ENCODE measurements at regions not wholly inside any gene's neighbourhood (a gene's known extent, or its start where the extent isn't known, plus 50 kb on each side); places are given as distances from the start of the nearest gene placed in this dataset.

- no peaks in the 10 kb centered on the region for H3K27me3 ChIP-seq (ENCODE audit: control insufficient read depth, insufficient read depth, low read length)
- FAIRE-seq (no peak), DNase-seq (ENCODE audit: low read depth) (no peak)
- no peaks in the 10 kb centered on the region for H3K36me3 ChIP-seq (ENCODE audit: control insufficient read depth, insufficient read depth, low read length)
- H3K4me3 ChIP-seq (ENCODE audit: low read depth, low read length), result no peak overlapping the region
- TF ChIP-seq CTCF (IDR thresholded peaks at IDR 0.05; ENCODE audit: insufficient read depth, low read length, severe bottlenecking), result no peak
Observed at GRCh38 chr2:142722086-142722485, 155.4 kb upstream of the KYNU start.

- no peak for TF ChIP-seq CTCF (IDR thresholded peaks at IDR 0.05; ENCODE audit: insufficient read depth, low read length, severe bottlenecking)
- DNase-seq (ENCODE audit: low read depth) (no peak), FAIRE-seq (no peak)
- Histone ChIP-seq H3K36me3 (ENCODE audit: control insufficient read depth, insufficient read depth, low read length) (no peaks in the 10 kb centered on the region), H3K4me3 (ENCODE audit: low read depth, low read length) (no peak overlapping the region), H3K27me3 (ENCODE audit: control insufficient read depth, insufficient read depth, low read length) (no peaks in the 10 kb centered on the region)
Observed at GRCh38 chr2:142721015-142721414, 156.4 kb upstream of the KYNU start.

GRCh38 chr2:142718576-142719155, 158.8 kb upstream of the KYNU start:
- peak; percentile 69 for DNase-seq (ENCODE audit: low read depth)
- no peak for TF ChIP-seq CTCF (IDR thresholded peaks at IDR 0.05; ENCODE audit: insufficient read depth, low read length, severe bottlenecking)
- FAIRE-seq, result no peak
- H3K4me3 ChIP-seq (ENCODE audit: low read depth, low read length), result no peak overlapping the region
- no peaks in the 10 kb centered on the region for H3K36me3 ChIP-seq (ENCODE audit: control insufficient read depth, insufficient read depth, low read length)
- no peaks in the 10 kb centered on the region for H3K27me3 ChIP-seq (ENCODE audit: control insufficient read depth, insufficient read depth, low read length)

GRCh38 chr2:142716463-142717242, 160.8 kb upstream of the KYNU start:
- H3K27me3 ChIP-seq (ENCODE audit: control insufficient read depth, insufficient read depth, low read length), result no peaks in the 10 kb centered on the region
- no peaks in the 10 kb centered on the region for H3K36me3 ChIP-seq (ENCODE audit: control insufficient read depth, insufficient read depth, low read length)
- no peak for TF ChIP-seq CTCF (IDR thresholded peaks at IDR 0.05; ENCODE audit: insufficient read depth, low read length, severe bottlenecking)
- DNase-seq (ENCODE audit: low read depth) (peak; percentile 38), FAIRE-seq (no peak)
- no peak overlapping the region for H3K4me3 ChIP-seq (ENCODE audit: low read depth, low read length)

GRCh38 chr2:142714600-142714999, 162.9 kb upstream of the KYNU start:
- no peaks in the 10 kb centered on the region for H3K36me3 ChIP-seq (ENCODE audit: control insufficient read depth, insufficient read depth, low read length)
- TF ChIP-seq CTCF (IDR thresholded peaks at IDR 0.05; ENCODE audit: insufficient read depth, low read length, severe bottlenecking), result no peak
- DNase-seq (ENCODE audit: low read depth), result no peak
- FAIRE-seq, result no peak
- H3K4me3 ChIP-seq (ENCODE audit: low read depth, low read length), result no peak overlapping the region
- H3K27me3 ChIP-seq (ENCODE audit: control insufficient read depth, insufficient read depth, low read length), result no peaks in the 10 kb centered on the region

All from bronchial epithelial cell (primary cell).